ENCODE measurements at regions not wholly inside any gene's neighbourhood (a gene's known extent, or its start where the extent isn't known, plus 50 kb on each side); places are given as distances from the start of the nearest gene placed in this dataset.

GRCh38 chr14:65937079-65937959, 524.8 kb downstream of the FUT8 start:
- DNase-seq = no peak

- no peak for DNase-seq
Measured at GRCh38 chr14:65937960-65938316, 525.4 kb downstream of the FUT8 start.

GRCh38 chr14:65938738-65939137, 526.2 kb downstream of the FUT8 start:
- DNase-seq = no peak

GRCh38 chr14:65939184-65939583, 526.7 kb downstream of the FUT8 start:
- DNase-seq = no peak

- no peak for DNase-seq
Measured at GRCh38 chr14:65940056-65940735, 527.7 kb downstream of the FUT8 start.

- DNase-seq = no peak
Measured at GRCh38 chr14:65941091-65941490, 528.6 kb downstream of the FUT8 start.

GRCh38 chr14:65943150-65943549, 530.6 kb downstream of the FUT8 start:
- no peak for DNase-seq

GRCh38 chr14:65943916-65944410, 531.4 kb downstream of the FUT8 start:
- DNase-seq = no peak

GRCh38 chr14:65945327-65945726, 532.8 kb downstream of the FUT8 start:
- no peak for DNase-seq

- no peak for DNase-seq
Measured at GRCh38 chr14:65946494-65946893, 534.0 kb downstream of the FUT8 start.

- DNase-seq = no peak
Measured at GRCh38 chr14:65948302-65948701, 535.8 kb downstream of the FUT8 start.

GRCh38 chr14:65949711-65950516, 536.3 kb upstream of the CCDC196 start:
- peak; percentile 10 for DNase-seq

GRCh38 chr14:65954942-65955341, 531.2 kb upstream of the CCDC196 start:
- DNase-seq = no peak

- DNase-seq = no peak
Measured at GRCh38 chr14:65957631-65958205, 528.5 kb upstream of the CCDC196 start.

- no peak for DNase-seq
Measured at GRCh38 chr14:65958664-65959562, 527.3 kb upstream of the CCDC196 start.

- DNase-seq = no peak
Measured at GRCh38 chr14:65959563-65960024, 526.6 kb upstream of the CCDC196 start.

- DNase-seq = peak; percentile 67
Measured at GRCh38 chr14:65961004-65961403, 525.2 kb upstream of the CCDC196 start.

- DNase-seq = no peak
Measured at GRCh38 chr14:65962952-65963351, 523.2 kb upstream of the CCDC196 start.

GRCh38 chr14:65964366-65964765, 521.8 kb upstream of the CCDC196 start:
- DNase-seq = no peak

- DNase-seq = no peak
Measured at GRCh38 chr14:65966188-65966587, 520.0 kb upstream of the CCDC196 start.

GRCh38 chr14:65972346-65972870, 513.8 kb upstream of the CCDC196 start:
- no peak for DNase-seq
